NCI-H69 (cell line): ENCODE measurements at regions not wholly inside any gene's neighbourhood (a gene's known extent, or its start where the extent isn't known, plus 50 kb on each side); places are given as distances from the start of the nearest gene placed in this dataset.

Experiments used
- DNase-seq: peaks from one replicate; lab custom pipeline; 2025; lab: John Stamatoyannopoulos, UW

DNA sequence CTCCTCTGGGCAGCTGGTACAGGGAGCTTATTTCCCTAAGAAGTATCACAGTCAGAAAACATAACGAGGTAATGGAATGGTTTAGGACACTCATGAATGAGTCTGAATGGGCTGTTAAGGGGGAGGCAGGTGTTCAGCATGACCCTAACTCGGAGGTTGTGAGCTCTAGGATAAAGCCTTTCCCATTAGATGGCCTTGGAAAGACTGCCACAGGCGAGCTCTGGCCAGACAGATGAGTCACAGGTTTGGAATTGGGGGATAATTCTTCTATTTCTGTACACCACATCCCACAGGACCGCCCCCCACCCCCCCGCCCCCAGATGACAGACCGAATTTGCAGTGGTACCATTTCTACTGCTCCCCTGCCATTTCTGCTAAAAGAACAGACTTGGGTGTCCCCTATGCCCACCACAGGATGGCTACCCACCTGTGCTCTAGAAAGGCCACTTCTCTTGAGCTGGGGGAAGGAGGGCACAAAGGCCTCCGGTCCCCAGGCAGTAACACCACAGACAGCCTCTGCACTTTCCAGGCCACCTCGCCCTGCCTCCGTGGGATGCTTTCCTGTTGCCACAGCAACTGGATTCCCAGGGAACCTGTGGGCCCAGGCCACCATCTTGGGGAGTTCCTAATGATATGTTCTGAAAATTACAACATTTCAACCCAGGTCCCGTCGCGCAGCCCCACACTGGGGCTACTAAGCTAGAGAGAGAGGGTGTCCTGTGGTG is 76.7 kb downstream of the TRIM29 start:
- DNase-seq, result no peak

GRCh38 chr11:120060512-120060911 is 77.4 kb downstream of the TRIM29 start:
- no peak for DNase-seq

GRCh38 chr11:120058931-120059330 is 79.0 kb downstream of the TRIM29 start:
- no peak for DNase-seq

GRCh38 chr11:120057595-120058581 is 80.0 kb downstream of the TRIM29 start:
- DNase-seq, result no peak

DNA sequence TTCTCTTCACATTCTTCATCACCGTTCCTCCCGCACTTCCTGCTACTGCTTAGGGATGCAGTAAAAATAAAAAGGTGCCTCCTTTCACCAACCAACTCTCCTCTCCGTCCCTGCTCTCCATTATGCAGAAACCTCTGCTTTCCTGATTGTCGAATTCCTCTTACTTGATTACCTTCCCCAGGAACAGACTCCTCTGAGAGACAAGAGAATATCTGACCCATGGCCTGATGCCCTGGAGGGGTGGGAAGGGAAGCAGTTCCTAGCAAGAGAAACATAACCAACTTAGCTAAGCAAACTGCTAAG is 80.9 kb downstream of the TRIM29 start:
- DNase-seq, result no peak

GRCh38 chr11:120056301-120057027 is 81.4 kb downstream of the TRIM29 start:
- no peak for DNase-seq

DNA sequence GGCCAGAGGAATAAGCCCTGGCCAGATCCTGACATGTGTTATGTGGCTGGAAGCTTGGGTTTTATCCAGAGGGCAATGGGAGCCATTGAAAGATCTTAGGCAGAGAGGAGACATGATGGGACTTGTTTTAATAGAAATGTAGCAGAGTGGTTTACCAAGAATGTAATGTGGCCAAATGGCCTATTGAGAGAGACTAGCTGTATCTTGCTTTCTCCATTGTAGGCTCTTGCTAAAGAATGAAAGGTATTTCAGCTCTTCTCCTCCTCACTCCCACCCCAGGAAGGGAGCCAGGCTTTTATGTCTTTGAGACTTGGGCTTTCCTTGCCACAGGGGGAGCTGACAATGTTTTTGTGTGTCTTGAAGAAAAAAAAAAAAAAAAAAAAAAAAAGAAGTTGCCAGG is 82.3 kb downstream of the TRIM29 start:
- DNase-seq, result no peak

DNA sequence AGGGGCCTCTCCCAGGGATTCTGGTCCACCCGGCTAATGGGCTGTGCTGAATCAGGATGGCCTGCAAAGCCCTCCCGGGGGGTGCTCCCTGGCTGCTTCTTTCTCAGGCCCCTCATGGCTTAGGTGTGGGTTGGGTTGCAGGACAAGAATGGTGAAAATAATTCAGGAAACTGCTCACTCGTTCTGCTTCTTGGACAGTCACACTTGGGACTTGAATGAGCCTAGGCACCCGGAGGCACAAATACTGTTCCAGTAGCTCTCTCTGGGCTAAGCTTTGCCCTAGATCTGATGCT is 83.2 kb downstream of the TRIM29 start:
- no peak for DNase-seq

DNA sequence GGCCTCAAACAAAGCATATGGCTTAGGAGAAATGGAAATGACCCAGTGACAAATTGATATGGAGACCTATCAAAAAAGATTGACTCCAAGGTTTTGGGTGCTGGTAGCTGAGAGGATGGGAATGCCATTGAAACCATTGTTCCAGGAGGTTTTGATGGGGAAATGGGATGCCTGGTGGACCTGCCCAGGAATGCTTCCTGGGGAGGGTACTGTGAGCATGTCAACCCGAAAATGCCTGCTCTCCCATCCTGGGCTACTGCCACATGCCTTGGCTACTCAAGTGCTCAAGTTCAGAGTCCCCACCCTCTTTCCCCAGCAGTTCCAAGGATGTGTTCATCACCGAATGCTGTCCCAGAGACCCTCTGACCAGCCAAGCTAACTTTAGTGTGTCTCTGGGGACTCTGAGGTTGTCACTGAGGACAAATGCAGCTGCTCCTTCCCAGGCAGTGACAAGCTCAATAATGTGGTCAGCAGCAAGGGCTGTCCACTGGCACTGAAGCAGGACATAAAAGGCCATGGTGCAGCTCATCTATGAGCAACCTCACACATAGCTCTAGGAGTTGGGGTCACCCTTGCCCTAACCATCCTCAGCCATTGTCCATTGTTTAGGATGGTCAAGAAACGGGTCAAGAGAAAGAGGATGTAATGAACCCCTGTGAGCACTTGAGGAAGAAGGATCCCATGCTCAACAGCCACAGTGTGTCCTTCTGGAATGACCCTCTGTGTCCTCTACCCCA is 83.7 kb downstream of the TRIM29 start:
- no peak for DNase-seq

DNA sequence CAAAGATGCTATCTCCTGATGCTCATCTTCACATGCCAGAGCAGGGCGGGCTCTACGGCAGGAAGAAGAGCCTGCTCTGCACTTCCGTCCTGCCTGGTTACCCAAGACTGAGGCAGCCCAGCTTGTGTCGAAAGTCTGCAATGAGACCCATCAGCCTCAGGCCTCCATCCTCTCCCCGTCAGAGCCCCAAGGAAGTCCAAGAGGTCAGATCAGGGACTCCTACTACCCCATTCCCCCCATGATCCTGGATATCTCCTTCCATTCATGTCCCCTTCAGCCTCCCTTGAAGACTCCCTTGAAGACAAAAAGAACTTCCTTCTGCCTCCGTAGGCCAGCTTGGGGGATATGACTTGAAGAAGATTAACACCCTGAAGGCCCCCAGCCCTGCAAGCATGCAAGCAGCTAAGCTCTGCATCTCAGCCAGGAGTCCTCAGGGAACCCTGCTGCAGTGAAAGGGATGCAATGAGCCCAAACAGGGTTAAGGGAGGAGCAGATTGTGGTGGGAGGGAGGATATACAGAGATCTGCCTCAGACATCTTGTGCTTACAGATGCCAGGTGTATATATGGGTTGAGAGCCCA is 85.6 kb downstream of the TRIM29 start:
- DNase-seq, result no peak

- DNase-seq, result no peak
Measured at GRCh38 chr11:120044011-120044675, 93.8 kb downstream of the TRIM29 start.

DNA sequence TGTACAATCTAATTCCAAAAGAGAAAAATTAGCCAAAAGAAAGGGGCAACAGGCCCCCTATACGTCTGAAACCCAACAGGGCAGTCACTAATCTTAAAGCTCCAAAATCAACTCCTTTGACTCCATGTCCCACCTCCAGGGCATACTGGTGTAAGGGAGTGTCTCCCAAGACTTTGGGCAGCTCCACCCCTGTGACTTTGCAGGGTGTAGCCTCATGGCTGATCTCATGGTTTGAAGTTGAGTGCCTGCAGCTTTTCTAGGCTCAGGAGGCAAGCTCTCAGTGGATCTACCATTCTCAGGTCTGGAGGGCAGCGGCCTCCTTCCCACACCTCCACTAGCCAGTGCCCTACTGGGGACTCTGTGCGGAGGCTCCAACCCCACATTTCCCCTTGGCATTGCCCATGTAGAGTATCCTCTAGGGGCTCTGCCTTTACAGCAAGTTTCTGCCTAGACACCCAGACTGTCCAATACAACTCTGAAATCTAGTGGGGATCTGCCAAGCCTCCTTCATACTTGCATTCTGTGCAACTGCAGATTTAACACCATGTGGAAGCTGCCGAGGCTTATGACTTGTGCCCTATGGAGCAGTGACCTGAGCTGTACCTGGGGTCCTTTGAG is 94.5 kb downstream of the TRIM29 start:
- DNase-seq, result no peak

- DNase-seq, result no peak
Measured at GRCh38 chr11:120041625-120042024, 96.3 kb downstream of the TRIM29 start.

DNA sequence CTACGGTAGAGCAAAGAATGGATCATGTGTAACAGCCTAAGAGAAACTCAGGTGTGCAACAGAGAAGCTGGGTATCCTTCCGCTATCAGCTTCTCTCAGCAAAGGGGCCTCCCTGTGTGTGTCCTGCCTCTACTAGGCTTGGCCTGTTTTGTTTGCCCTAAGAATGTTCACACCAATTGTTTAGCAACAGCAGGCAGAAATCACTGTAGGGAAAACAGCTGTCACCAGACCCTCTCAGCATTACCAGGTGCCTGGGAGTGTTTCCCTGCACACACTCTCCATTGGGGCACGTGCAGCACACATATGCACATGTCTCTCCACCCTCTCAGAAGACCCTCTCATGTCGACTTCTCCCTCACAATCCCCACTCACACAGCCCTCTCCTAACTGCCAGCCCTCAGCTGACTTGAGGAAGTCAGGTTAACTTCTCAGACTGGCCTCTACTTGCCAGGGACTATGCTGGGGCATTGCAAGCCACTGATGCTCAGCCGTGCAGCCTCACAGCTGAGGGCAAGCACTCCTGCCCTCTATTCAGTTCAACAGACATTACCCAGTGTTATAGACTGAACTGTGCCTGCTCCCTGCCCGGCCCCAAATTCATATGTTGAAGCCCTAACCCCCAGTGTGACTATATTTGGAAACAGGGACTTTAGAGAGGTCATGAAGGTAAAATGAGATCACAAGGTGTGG is 97.6 kb downstream of the TRIM29 start:
- DNase-seq, result peak; percentile 24

DNA sequence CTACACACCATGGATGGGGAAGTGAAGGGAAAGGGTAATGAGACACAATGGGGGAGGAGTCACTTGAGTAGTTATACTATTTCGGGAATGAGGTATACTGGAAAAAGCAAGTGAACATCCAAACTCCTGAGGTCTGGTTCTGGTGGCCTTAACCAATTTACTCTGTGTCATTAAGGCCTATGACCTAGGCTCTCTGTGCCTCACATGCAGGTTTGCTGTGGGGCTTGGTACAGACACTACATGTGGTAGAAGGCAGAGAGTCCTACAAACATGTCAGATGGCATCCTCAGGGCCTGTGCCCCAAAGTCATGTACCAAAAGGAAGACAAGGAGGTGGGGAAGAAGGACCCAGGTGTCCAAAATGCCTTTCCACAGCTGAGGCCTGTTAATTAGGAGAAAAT is 98.9 kb downstream of the TRIM29 start:
- DNase-seq, result no peak

GRCh38 chr11:120037111-120037510 is 100.8 kb downstream of the TRIM29 start:
- no peak for DNase-seq

GRCh38 chr11:120035756-120036155 is 102.2 kb downstream of the TRIM29 start:
- DNase-seq, result no peak

DNA sequence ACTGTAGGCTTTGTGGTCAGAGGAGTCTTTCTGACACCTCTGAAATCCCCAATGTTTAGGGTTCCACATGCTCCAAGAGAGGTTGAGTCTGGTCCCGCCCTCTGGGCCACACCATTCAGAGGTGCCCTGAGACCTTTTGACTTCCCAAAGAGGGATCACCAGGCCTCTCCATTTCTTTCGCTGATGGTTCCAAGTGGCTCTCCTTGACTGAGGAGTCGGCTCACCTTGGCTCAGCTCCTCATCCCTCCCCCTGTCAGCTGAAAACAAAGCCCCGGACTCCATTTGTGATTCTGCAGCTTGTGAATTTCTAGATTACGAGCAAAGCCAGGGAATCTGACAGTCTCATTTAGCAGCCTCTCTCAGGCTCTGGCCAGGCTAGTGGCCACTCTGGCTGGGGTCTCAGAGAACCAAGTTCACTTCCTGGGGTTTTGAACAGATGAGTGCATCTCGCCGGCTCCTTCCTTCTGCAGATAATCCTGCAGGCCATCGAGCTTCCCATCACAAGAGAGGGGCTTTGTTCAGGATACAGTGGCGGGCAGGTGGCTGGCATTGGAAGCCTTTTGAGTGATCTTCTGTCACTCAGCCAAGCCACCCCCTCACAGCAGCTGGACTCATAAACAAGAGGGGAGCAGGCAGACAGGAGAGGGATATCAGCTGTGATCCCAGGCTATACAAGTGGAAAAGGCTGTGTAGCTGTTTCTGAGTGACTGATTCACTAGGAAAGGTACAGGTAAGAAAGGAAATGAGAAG is 102.9 kb downstream of the TRIM29 start:
- peak; percentile 60 for DNase-seq

GRCh38 chr11:120034176-120034875 is 103.6 kb downstream of the TRIM29 start:
- peak; percentile 19 for DNase-seq
